ENCODE measurements at regions not wholly inside any gene's neighbourhood (a gene's known extent, or its start where the extent isn't known, plus 50 kb on each side); places are given as distances from the start of the nearest gene placed in this dataset.

DNA sequence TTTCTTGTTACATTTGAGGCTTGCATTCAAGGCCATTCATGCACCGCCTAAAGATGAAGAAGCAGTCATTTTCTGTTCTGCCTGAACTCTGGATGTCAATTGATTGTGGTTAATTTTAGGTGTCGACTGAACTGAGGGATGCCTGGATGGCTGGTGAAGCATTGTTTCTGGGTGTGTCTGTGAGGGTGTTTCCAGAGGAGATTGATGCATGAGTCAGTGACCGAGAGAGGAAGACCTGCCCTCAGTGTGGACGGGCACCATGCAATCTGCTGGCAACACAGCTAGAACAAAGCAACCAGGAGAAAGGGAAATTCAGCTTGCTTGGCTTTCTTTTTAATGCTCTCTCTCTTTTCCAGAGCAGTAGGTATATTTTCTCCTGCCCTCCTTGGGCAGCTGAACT is 164.1 kb upstream of the ECI2 start:
- Histone ChIP-seq H3K36me3 (no peaks in the 10 kb centered on the region), H3K9me3 (peaks cover 0 to 10% (median 3%) of the 10 kb centered on the region in 8 donors), H3K27me3 (replicated peaks in 1 of 7) (no peaks in the 10 kb centered on the region), H3K4me1 (no peaks in the 10 kb centered on the region), H3K27ac (no peak overlapping the region), H3K4me3 (no peak overlapping the region)
- intact Hi-C loops (cut with DNase I; ENCODE audit: low total_unique reads): no loop called here
- TF ChIP-seq, protein P1, sequence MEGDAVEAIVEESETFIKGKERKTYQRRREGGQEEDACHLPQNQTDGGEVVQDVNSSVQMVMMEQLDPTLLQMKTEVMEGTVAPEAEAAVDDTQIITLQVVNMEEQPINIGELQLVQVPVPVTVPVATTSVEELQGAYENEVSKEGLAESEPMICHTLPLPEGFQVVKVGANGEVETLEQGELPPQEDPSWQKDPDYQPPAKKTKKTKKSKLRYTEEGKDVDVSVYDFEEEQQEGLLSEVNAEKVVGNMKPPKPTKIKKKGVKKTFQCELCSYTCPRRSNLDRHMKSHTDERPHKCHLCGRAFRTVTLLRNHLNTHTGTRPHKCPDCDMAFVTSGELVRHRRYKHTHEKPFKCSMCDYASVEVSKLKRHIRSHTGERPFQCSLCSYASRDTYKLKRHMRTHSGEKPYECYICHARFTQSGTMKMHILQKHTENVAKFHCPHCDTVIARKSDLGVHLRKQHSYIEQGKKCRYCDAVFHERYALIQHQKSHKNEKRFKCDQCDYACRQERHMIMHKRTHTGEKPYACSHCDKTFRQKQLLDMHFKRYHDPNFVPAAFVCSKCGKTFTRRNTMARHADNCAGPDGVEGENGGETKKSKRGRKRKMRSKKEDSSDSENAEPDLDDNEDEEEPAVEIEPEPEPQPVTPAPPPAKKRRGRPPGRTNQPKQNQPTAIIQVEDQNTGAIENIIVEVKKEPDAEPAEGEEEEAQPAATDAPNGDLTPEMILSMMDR (IDR thresholded peaks at IDR 0.05 in 8 of 11, conservative IDR thresholded peaks at IDR 0.05 in 3 of 11): no peak
- TF ChIP-seq POLR2AphosphoS5 (IDR thresholded peaks at IDR 0.05) (no peak), POLR2A (IDR thresholded peaks at IDR 0.05) (no peak)
- WGBS, 5 donors: 68 to 87% (median 79%) methylated on average over 4 of the region's 4 CpGs
- DNase-seq: no peak

DNA sequence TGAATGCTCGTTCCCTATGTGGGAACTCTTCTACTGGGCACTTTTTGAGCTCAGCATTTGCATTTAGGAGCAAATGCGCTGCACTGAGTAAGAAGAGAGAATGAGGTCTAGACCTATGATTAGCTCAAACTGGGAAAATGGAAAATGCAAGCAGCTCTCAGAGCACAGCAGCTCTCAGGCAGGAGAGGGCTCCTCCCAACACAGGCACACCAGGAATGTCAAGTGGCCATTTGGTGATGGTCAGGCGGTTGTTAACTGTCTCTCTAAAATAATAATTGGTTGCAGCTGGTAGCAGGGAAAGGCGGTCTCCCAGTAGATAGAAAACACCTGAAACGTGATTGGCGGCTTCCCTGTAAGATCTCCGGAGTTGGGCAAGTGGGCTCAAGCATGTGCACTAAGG is 162.0 kb upstream of the ECI2 start:
- Histone ChIP-seq H3K27me3 (replicated peaks in 1 of 7) (no peaks in the 10 kb centered on the region), H3K4me3 (no peak overlapping the region), H3K36me3 (no peaks in the 10 kb centered on the region), H3K9me3 (peaks cover 0 to 10% (median 3%) of the 10 kb centered on the region in 8 donors), H3K4me1 (no peaks in the 10 kb centered on the region), H3K27ac (no peak overlapping the region)
- DNase-seq: no peak
- intact Hi-C loops (cut with DNase I; ENCODE audit: low total_unique reads): no loop called here
- TF ChIP-seq, protein P1 (IDR thresholded peaks at IDR 0.05 in 8 of 11, conservative IDR thresholded peaks at IDR 0.05 in 3 of 11): no peak
- TF ChIP-seq POLR2AphosphoS5 (IDR thresholded peaks at IDR 0.05): no peak
- no peak for TF ChIP-seq POLR2A (IDR thresholded peaks at IDR 0.05)
- WGBS, 5 donors: 85 to 91% (median 90%) methylated on average over 7 of the region's 7 CpGs

DNA sequence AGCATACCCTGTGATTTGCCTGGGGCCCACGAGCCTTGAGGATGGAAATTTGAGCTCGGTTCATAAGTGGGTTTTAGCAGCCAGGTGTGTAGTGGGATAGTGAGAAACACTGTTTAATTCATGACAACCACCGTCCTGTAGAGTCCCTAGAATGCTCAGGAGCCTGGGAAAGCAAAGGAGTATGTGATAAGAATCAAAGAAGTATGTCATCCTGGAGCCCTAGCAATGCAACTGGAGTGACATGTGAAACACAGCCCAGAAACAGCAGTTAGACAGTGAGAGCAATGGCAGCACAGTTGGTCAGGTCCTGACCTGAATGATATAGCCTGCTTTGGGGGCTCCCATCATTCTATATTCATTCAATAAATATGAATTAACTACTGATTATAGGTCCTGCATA is 161.2 kb upstream of the ECI2 start:
- 58 to 88% (median 83%) methylated on average over 3 of the region's 3 CpGs for WGBS, 5 donors
- H3K27me3 ChIP-seq (replicated peaks in 1 of 7): no peaks in the 10 kb centered on the region
- no peak for TF ChIP-seq POLR2AphosphoS5 (IDR thresholded peaks at IDR 0.05)
- DNase-seq: no peak
- peaks cover 0 to 10% (median 3%) of the 10 kb centered on the region in 8 donors for H3K9me3 ChIP-seq
- H3K36me3 ChIP-seq: no peaks in the 10 kb centered on the region
- no peak overlapping the region for H3K4me3 ChIP-seq
- H3K4me1 ChIP-seq: no peaks in the 10 kb centered on the region
- no peak overlapping the region for H3K27ac ChIP-seq
- intact Hi-C loops (cut with DNase I; ENCODE audit: low total_unique reads): no loop called here

DNA sequence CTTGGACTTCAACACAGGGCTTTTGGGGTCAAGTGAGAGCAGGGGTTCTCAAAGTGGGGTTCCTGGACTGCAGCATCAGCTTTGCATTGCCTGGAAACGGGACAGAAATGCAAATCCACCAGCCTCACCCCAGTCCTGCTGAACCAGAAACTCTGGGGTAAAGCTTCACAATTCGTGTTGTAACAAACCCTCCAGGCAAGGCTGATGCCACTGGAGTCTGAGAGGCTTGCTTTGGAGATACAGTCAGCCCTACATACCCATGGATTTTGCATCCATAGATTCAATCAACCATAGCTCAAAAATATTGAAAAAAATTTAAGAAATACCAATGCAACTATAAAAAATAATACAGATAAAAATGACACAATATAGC is 160.4 kb upstream of the ECI2 start:
- TF ChIP-seq POLR2A (IDR thresholded peaks at IDR 0.05) (no peak), POLR2AphosphoS5 (IDR thresholded peaks at IDR 0.05) (no peak)
- TF ChIP-seq, protein P1 (IDR thresholded peaks at IDR 0.05 in 8 of 11, conservative IDR thresholded peaks at IDR 0.05 in 3 of 11): no peak
- no peaks in the 10 kb centered on the region for H3K27me3 ChIP-seq (replicated peaks in 1 of 7)
- H3K4me3 ChIP-seq: no peak overlapping the region
- 60 to 78% (median 71%) methylated on average over 2 of the region's 2 CpGs for WGBS, 5 donors
- intact Hi-C loops (cut with DNase I; ENCODE audit: low total_unique reads): no loop called here
- no peak overlapping the region for H3K27ac ChIP-seq
- H3K36me3 ChIP-seq: no peaks in the 10 kb centered on the region
- H3K9me3 ChIP-seq: peaks cover 0 to 10% (median 3%) of the 10 kb centered on the region in 8 donors
- no peak for DNase-seq
- H3K4me1 ChIP-seq: no peaks in the 10 kb centered on the region

Measured in spleen (tissue), 11 donors.